ENCODE measurements at regions not wholly inside any gene's neighbourhood (a gene's known extent, or its start where the extent isn't known, plus 50 kb on each side); places are given as distances from the start of the nearest gene placed in this dataset.

DNA sequence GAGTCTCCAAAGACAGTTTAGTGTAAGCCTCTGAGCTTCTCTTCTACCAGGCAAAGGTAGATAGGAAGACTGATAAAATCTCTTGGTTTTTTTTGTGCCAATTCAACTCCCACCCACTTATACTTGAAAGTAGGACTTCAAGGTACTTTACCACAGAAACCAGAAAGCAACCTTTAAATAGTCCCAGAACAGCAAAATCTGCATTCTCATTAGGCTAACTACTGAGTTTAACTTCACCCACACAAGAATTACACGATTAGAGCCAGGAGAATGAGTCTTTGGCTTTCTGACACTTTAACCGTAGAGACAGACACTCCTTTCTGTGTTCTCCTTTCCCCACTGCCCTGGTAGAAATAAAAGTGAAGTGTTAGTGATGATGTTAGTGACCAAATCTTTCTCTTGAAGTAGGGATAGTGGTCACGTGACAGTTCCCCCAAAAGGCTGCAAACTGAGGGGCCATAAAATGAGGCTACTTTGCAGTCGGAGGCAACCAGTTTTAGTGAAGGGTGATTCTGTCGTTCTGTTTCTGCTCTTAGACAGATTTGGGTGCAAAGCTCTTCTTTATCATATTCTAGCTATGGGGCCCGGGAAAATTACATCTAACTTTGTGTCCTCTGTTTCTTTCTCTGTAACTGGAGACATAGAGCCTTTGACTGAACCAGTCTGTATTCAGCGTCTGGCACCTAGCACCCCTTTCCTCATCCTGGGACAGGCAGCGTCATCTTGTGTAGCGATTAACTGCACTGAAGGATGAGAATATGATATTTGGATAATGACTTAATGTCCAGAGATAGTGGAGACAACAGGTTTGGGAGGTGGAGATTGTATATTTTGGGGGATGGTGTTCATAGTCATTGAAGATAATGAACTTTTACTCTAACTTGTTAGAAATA lies 206.4 kb upstream of the CITED2 start:
- TF ChIP-seq, protein P1, sequence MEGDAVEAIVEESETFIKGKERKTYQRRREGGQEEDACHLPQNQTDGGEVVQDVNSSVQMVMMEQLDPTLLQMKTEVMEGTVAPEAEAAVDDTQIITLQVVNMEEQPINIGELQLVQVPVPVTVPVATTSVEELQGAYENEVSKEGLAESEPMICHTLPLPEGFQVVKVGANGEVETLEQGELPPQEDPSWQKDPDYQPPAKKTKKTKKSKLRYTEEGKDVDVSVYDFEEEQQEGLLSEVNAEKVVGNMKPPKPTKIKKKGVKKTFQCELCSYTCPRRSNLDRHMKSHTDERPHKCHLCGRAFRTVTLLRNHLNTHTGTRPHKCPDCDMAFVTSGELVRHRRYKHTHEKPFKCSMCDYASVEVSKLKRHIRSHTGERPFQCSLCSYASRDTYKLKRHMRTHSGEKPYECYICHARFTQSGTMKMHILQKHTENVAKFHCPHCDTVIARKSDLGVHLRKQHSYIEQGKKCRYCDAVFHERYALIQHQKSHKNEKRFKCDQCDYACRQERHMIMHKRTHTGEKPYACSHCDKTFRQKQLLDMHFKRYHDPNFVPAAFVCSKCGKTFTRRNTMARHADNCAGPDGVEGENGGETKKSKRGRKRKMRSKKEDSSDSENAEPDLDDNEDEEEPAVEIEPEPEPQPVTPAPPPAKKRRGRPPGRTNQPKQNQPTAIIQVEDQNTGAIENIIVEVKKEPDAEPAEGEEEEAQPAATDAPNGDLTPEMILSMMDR (IDR thresholded peaks at IDR 0.05; ENCODE audit: borderline replicate concordance), result no peak
- Histone ChIP-seq H3K36me3 (no peaks in the 10 kb centered on the region), H3K27ac (replicated peaks) (no peak overlapping the region), H3K9me3 (replicated peaks) (no peaks in the 10 kb centered on the region), H3K4me1 (peaks cover 7% of the 10 kb centered on the region), H3K4me3 (no peak overlapping the region), H3K27me3 (ENCODE audit: low read depth) (no peaks in the 10 kb centered on the region)
- intact Hi-C loops (cut with micrococcal nuclease), result no loop called here
- DNase-seq, result no peak

DNA sequence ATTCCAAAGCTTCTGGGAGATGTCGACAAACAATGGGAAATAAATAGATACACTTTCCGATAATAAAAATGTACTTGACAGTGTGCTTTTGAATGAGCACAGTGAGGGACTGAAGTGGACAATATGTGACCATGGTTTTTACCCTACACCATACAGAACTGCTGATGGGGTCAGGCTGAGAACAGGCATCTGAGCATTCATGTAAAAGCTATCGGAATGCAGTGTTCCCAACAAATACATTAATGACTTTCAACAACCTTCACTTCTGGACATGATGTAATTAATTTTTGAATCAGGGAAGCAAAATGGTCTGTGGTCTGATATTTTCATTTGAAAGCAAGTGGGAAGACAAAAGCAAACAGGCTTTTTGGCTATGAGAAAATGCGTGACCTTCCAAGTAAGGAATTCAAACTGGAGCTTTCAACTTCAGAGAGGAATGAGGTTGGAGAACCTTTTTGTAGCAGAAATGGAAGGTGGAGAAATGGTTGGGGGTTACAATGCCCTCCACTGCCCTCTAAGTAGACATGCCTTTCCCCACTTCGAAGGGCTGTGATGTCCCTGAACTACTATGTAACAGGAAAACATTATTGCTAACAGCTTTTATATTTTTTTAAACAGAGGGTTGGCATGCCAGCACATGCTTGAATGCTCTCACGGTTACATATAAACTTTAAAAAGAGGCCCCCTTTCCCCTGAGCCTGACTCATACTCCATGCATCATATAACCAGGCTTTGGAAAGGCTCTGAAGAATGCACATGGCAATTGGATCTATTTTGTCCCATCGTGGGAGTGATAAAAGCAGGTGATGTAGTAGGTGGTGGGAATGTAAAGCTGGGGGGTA lies 203.5 kb upstream of the CITED2 start:
- Histone ChIP-seq H3K36me3 (no peaks in the 10 kb centered on the region), H3K4me3 (no peak overlapping the region), H3K27me3 (ENCODE audit: low read depth) (no peaks in the 10 kb centered on the region), H3K4me1 (peaks cover 7% of the 10 kb centered on the region), H3K27ac (replicated peaks) (no peak overlapping the region), H3K9me3 (replicated peaks) (no peaks in the 10 kb centered on the region)
- intact Hi-C loops (cut with micrococcal nuclease), result no loop called here
- TF ChIP-seq, protein P1 (IDR thresholded peaks at IDR 0.05; ENCODE audit: borderline replicate concordance), result no peak
- DNase-seq, result no peak

DNA sequence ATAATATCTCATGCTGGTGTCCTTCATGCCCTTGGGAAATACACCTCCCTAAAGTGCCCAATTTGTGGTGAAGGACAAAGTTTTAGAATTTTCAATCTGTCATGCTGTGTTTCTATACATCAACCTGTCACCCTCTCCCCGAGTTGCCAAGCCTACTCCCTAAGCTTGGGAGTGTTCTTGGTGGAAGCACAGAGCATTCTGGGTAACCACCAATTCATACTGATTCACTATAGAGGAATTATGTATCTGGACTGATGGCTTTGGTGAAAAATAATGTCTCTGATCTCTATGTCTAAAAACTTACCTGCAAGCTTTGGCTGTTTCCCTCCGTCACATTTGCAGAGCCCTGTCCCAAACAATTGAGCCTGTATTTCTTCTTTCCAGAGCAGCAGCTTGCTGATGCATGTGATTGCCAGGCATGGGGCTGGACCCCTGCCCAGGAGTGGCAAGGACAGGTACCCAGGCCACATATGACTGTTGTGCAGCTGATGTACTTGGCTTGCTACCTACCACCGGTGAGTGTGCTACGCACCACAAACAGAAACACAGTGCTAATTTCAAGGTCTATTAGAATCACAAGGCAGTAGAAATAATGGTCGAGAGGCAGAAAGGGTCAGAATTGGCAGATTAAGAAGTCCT lies 202.8 kb upstream of the CITED2 start:
- Histone ChIP-seq H3K27me3 (ENCODE audit: low read depth) (no peaks in the 10 kb centered on the region), H3K27ac (replicated peaks) (no peak overlapping the region), H3K4me3 (no peak overlapping the region), H3K9me3 (replicated peaks) (no peaks in the 10 kb centered on the region), H3K36me3 (no peaks in the 10 kb centered on the region), H3K4me1 (peaks cover 7% of the 10 kb centered on the region)
- intact Hi-C loops (cut with micrococcal nuclease), result no loop called here
- no peak for DNase-seq
- TF ChIP-seq, protein P1 (IDR thresholded peaks at IDR 0.05; ENCODE audit: borderline replicate concordance), result no peak

DNA sequence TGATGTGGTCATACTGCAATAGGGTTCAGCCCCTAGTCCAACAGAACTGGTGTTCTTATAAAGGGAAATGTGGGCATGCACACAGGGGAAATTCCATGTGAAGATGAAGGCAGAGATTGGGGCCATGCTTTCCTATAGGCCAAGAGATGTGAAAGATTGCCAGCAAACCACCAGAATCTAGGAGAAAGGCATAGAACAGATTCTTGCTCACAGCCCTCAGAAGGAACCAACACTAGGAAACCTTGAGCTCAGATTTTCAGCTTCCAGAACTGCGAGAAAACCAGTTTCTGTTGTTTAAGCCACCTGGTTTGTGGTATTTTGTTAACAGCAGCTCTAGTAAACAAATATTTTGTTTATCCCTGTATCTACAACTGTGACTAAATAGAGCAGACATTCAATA lies 197.6 kb upstream of the CITED2 start:
- H3K27me3 ChIP-seq (ENCODE audit: low read depth), result no peaks in the 10 kb centered on the region
- no peaks in the 10 kb centered on the region for H3K4me1 ChIP-seq
- intact Hi-C loops (cut with micrococcal nuclease), result no loop called here
- no peaks in the 10 kb centered on the region for H3K36me3 ChIP-seq
- DNase-seq, result no peak
- no peak overlapping the region for H3K27ac ChIP-seq (replicated peaks)
- TF ChIP-seq, protein P1 (IDR thresholded peaks at IDR 0.05; ENCODE audit: borderline replicate concordance), result no peak
- no peaks in the 10 kb centered on the region for H3K9me3 ChIP-seq (replicated peaks)
- H3K4me3 ChIP-seq, result no peak overlapping the region

DNA sequence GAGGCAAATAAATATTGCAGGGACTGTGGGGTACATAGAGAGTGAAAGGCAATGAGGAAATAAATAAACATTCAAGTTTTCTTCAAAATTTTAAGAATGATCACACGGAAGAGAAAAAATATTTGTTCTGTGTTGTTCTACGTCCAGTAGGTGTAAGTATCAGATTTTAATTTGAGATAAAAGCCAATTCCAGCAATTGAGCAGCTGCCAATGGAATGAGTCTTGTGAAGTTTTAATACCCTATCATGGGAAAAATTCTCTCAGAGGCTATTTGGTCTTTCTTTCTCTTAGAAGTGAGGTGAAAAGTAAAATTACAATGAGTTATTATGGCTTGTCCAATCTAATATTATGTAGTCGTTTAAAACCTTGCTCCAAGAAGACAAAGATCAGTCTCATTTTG lies 195.7 kb upstream of the CITED2 start:
- Histone ChIP-seq H3K36me3 (no peaks in the 10 kb centered on the region), H3K27ac (replicated peaks) (no peak overlapping the region), H3K27me3 (ENCODE audit: low read depth) (no peaks in the 10 kb centered on the region), H3K9me3 (replicated peaks) (no peaks in the 10 kb centered on the region), H3K4me3 (no peak overlapping the region), H3K4me1 (no peaks in the 10 kb centered on the region)
- no peak for DNase-seq
- TF ChIP-seq, protein P1 (IDR thresholded peaks at IDR 0.05; ENCODE audit: borderline replicate concordance), result no peak
- intact Hi-C loops (cut with micrococcal nuclease), result no loop called here
